ENCODE measurements at regions not wholly inside any gene's neighbourhood (a gene's known extent, or its start where the extent isn't known, plus 50 kb on each side); places are given as distances from the start of the nearest gene placed in this dataset.

DNA sequence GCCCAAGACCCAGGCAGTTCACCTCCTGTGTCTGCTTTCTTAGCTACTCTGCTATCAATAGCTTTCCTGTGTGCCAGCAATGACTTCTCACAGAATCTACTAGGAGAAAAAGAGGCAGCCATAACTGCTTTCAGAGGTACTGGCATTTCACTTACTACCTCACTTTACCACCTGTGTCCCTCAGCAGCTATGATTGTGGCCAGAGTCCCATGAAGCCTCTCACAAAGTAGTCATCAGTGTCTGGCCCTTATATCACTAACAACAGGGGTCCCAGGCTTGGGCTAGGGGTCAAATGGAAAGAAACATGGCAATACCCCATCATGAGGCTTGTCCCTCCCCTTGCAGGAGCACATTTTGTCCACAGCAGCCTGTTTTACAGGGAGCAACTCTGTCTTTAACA, 62.7 kb upstream of the EPS8L3 start:
- DNase-seq: no peak

DNA sequence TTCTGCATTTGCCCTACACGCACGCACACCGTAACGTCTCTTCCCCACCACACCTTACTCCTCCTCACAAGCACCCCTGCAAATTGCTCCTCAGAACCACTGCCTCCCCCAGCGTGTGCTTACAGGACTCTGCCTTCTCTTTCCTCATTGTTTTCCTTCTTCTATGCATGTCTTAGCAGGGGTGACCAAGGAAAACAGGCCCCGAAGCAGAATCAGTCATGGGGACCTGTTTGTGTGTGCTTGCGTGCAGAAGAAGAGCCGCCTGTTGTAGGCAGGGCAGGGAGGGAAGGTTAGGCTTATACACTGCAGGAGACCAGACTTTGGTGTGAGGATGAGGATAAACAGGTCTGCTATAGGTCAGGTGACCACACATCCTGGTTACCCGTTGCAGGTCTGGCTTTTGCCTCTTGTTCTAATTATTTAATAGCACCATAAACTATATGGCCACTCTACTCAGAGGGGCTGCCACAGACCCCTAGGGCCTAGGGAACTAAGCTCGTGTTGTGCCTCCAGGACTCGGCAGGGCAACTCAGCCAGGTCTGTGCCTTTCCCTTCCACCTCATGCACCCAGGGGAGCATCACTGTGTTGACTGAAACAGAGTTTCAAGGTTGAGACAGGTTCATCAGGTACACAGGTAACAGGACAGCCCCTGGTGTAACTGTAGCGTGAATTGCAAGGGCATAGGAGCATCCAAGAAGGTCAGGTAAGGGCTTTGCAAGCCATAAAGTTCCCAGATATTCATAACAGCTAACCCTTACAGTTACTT, 60.8 kb upstream of the EPS8L3 start:
- DNase-seq: no peak

DNA sequence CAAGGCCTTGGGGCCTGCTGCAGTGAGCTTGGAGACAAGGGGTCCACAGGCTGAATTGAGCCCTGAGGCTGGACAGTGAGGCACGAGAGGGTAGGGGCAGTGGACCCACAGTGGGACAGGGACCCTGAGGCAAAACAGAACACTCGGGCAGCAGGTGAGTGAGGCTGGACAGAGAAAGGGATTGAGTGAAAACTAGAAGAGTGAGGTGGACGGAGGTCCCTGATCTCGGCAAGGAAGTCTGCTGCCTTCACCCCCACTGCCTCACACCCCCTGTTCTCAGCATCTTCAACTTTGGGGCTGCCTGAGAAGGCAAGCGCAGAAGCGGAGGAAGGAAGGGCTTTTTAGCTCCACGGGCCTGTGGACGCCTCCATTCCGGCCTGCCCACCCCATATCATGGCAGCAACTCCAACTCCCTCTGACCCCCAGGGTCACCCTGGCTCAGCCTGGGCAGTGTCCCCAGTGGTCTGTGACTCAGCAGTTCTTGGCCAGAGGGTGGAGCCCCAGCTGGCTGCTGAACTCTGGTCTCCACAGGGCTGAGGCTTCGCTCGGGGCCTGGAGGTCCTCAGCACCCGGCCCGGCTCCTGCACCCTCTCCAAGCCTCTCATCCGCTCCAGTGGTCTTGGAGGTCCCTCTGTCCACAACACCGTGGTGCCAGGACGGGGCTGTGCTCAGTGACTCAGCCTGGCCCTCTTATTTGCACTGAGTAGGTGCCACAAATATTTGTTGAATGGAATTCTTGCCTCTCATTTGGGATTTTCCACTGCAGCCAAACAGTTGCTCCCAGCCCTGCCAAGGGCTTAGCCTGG, 60.0 kb upstream of the EPS8L3 start:
- DNase-seq: no peak

DNA sequence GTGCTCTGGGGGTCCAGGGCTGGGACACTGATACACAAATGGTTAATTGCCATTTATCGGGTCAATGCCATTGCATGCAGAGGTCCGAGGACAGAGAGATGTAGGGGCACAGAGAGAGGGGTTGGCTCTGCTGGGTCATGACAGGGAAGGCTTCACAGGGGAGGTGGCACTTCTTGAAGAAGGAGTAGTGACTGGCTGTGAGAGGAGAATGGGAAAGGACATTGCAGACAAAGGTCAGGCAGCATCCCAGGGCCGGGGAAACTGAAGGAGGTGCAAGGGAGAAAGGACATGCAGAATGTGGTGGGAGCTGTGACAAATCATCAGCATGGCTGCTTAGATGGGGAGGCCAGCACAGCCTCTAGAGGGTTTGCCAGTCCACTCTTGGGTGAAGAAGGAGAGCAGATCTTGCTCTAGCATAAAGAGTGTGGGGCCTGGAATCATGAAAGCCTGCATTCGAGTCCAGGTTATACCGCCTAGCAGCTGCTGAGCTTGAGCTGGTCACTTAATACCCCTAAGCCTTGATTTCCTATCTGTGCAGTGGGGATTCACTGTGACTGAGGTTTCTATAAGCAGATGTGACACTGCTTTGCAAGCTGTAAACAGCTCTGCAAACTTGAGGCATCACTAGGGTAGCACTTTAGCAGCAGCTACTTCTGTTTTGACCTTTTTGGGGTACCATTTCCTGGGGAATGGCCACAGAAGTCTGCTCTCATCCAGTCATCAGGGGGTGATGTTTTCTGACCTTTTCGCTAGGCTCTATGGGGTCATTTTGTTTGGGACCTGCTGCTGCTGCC, 59.2 kb upstream of the EPS8L3 start:
- no peak for DNase-seq

DNA sequence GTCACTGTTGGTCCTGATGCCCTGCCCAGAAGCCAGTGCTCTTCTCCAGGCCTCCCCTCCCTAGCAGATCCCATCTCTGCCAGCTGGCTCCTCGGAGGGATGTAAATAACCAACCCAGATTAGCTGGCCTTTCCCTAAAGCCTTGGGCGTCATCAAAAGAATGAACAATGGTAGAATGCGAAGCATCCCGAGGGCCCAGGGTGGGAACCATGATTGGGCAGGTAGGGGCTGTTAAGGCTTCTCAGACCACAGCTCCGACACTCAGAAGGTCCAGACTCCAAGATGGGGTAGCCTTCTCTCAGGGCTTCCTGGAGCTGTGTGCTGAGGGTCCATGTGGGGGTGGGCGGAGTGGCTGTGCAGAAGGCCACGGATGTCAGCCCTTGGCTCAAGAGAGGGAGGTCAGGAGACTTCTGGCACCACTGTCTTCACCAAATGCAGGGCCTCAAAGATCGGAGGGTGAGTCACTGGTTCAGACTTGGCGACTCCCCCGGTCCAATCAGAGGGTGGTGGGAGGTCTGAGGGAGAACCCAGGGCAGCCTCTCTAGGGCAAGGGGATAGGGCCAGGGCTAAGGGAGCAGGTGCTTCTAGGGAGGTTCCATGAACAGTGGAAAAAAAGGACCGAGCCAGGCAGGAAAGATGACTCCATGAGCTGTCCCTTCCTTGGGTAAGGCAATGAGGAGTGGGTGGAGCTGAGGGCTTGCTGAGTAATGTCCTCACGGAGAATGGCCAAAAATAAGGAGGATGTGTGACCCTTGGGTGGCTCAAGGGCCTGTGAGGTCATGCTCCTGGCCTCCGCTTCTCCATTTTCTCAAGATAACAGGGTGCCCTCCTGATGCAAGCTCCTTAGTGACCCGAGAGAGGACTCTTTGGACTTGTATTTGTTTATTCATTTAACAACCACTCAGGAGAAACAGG, 58.4 kb upstream of the EPS8L3 start:
- no peak for DNase-seq

DNA sequence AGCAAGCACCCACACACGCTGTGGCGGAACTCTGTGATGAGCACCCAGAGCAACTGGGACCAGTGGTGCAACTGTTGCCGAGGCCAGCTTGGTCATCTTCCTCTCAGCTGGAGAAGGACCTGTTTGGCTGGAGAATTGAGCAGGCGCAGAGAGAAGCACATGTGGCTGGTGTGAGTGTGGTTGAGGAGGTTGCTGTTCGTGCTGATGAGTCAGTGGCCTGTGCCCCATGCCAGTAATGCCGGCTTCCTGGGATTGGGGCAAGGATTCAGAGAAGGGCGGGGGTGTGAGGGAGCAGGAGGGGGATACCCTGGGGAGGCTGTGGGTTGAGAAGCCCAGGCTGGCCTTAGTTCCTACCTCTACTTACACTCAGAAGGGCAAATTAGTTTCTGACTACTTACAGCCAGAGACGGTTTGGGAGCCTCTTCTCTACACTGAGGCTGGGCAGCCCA, 57.5 kb upstream of the EPS8L3 start:
- DNase-seq: peak; percentile 68

DNA sequence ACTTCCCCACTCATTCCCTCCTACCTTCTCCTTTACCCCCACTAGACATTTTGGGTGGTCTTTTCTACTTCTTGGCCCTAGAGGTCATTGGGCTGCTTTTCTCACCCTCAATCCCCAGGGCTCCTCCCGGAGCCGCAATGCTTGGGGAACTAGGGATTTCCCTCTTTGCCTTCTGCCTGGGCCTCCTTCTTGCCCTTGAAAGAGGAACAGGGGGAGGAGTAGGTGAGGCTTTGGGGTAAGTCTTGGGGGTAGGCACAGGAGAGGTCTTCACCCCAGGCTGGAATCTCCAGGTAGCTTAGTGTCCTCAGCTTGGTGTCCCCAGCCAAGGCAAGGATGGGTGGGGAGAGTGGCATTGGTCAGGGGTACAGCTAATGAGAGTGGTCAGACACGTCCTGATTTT, 56.2 kb upstream of the EPS8L3 start:
- DNase-seq: no peak

DNA sequence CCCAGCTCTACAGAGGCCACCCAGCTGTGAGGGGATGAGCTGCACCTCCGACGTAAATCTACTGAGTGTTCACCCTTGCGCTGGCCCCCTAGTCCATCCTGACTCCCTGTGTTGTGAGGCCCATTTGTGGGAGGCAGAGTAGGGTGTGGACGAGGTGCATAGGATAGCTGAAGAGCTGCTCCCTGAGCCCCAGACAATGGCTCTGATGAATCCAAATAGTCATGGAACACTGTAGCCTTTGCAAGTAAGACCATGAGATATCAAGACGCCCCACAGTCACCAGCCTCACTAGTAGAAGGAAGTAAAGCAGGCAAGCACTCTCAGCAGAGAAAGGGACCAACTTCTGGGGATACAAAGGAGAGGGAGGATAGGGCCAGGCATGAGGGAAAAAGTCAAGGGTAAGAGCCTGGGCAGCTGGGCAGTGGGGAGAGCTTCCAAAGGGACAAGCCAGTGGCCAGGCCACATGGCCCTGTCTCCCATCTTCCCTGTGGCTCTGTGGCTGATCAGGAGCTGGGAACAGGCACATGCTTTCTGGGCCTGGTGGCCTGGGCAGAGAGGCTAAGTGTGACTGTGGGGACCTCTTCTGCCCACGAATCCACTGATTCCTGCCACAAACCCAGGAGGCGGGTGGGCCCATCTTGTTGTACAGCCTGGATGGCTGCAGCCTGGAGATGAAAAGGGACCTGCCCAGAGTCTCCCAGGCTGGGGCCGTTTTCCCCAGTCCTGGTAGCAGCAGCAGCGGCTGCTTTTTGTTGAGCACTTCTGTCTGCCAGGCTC, 55.5 kb upstream of the EPS8L3 start:
- no peak for DNase-seq

DNA sequence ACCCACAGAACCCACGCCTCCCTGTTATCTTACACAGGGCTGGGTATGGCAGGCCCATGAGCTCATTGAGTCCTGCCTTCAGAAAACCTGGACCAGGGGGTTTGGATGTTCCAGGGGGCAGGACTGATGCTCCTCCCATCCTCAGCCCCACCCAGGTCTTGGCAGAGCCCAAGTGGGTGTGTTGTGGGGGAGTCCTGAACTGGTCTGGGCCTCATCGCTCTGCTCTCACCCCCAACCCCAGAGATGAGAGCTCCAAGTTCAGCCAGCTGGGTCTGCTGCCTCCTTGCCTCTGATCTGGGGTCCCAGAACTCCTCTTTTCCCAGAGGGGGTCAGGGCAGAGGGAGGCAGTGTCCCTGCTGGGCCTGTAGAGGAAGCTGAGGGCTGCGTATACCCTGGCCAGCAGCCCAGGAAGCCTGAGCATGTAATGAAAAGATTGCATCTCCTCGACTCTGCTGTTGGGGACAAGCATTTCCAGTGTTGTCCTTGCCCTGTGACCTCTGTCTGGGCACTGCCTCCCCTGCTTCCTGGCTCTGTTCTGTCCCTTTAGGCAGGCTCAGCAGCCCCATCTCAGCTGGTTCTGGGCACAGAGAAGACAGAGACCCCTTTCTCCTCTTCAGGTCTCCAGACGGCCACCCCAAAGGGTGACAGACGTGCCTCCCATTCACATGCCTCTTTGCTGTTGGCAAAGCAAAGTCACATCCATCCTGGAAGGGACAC, 54.7 kb upstream of the EPS8L3 start:
- DNase-seq: no peak

DNA sequence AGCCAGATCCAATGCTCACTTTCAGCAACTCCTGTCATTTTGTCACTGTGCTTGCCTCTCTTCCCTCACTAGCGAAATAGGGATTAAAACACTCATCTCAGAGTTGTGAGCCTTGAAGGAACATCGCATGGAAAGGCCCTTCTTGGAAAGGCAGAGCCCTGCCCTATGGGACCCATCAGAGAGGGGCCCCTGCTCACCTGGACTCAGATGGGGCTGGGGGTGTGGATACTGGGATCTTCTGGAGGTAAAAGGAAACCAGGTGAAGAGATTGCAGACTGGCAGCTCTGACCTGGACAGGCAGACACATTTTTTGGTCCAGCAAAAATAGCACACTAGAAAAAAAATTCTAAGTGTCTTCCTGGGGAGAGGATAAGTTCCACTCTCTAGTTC, 54.2 kb upstream of the EPS8L3 start:
- no peak for DNase-seq

DNA sequence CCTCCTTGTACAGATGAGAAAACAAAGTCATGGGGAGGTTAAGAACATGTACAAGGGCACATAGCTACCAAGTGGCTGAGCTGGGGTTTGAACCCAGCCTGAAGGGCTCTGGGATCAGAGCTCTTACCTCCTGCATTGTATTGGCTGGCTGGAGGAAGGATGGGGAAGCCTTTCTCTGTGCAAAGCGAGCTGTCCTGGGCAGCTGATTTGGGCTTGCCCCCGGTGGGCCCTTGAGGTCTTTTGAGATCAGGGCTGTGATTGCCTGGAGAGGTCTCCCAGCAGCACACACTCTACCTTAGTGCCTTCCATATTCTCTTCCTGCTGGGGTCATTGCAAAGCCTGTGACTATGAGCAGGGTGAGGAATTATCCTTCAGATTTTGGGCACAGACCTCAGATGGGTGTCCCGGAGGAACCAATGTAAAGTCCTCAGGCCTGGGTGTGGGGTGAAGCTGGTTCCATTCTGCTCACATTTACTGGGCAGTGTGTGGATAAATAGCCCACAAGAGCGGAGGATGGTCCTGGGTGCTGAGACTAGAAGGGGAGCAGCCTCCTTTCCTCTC, 53.3 kb upstream of the EPS8L3 start:
- DNase-seq: no peak

DNA sequence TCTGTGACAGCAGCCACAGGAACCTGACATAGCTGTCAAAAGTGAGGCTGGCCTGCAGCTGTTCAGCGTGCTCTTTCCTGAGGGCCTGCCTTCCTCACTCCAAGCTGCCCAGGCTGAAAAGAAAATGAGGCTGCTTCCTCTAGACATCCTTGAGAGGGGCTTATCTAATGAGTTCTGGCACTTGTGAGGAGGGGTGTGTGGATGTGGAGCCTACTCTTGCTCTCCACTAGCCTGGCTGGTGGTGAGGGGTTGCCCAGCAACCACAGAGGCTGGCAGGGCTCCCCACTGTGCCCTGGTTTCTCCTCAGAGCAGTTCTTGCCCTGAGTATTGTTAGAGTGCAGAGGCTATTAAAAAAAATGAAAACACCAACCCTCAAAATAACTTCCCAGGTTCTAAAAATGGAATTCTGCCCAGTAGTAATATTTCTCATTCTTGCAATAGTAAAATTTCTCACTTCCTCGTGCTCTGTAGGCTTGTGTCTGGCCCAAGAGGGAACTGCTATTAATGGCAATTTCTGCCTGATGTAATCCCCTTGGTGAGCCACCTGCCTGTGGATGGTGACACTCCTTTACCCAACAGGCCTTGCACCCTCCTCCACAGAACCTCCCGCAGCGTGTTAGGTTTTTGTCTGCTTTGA, 52.6 kb upstream of the EPS8L3 start:
- DNase-seq: no peak

DNA sequence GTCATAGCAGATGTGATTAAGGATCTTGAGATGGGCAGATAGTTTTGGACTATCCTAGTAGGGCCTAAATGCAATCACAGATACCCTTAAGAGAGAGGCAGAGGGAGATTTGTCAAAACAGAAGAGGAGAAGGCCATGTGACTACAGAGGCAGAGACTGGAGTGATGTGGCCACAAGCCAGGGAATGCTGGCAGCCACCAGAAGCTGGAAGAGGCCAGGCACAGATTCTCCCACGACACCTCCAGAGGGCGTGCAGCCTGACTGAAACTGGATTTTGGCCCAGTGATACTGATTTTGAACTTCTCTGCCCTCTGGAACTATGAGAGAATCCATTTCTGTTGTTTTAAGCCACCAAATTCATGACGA, 52.1 kb upstream of the EPS8L3 start:
- no peak for DNase-seq

DNA sequence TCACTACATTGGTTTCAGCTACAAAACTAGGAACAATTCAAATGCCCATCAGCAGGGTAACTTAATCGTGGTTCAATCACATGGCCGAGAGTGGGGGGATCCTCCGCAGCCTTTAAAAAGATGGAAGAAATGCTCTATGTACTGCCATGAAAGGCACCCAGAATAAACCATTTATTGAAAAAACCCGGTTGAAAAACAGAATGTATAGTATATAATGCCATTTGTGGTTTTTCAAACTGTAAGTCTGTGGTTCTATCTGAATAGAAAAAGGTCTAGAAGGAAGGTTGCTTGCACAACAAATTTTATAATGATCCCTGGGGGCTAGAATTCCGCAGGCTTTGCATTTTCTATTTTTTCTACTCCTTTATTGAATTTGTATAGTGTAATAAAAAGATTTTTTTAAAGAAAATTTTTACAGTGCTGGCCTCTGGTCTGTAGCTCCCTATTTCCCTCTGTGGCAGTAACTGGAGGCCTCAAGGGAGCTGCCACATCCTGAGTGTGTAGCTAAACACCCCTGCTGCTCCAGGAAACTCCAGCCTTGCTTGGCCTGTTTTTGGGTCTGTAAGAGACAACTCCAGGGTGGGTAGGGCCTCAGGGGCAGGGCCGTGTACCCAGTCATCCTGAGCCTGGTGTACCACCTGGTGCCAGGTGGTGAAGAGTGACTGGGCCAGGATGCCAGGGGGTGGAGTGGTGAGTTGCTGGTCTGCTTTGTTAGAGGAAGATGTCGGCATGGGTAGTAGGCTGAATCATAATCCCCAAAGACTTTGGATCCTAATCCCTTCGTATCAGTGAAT, 51.5 kb upstream of the EPS8L3 start:
- no peak for DNase-seq

DNA sequence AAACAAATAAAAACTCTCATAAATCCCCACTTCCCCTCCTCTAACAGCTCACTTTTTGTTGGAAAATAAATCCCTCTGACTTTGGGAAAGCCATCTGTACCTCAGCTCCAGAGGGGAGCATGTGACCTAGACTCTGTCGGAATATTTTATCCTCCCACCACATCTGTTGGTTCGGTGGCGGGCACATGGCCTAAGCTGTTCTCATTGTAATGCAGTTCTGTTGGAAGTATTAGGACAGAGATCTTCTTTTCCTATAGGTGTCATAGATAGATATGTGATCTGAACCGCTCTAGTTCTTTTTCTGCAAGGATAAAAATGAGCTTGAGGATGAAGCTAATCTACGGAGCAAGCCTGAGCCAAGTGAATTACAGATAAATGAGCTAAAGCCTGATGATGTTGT, 50.5 kb upstream of the EPS8L3 start:
- no peak for DNase-seq

All from kidney glomerular epithelial cell (primary cell).